ENCODE measurements at regions not wholly inside any gene's neighbourhood (a gene's known extent, or its start where the extent isn't known, plus 50 kb on each side); places are given as distances from the start of the nearest gene placed in this dataset.

DNA sequence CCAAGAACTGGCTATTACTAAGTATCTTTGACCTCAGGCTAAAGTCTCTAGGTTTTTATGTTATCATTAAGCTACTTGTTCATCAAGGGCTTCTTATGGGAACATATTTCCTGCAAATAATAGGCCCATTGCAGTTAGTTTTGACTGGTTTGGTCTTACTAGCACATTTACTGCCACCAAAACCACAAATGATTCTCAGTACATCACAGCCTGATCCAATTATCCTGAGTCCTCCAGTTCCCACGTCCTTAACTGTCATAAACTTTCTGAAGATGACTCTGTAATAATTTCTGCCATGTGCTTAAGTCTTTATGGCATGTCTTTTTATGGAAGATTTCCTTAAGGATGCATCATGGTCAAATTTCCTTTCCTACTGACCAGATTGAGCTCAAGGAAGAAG, 123.3 kb upstream of the TANK start:
- TF ChIP-seq, protein P1, sequence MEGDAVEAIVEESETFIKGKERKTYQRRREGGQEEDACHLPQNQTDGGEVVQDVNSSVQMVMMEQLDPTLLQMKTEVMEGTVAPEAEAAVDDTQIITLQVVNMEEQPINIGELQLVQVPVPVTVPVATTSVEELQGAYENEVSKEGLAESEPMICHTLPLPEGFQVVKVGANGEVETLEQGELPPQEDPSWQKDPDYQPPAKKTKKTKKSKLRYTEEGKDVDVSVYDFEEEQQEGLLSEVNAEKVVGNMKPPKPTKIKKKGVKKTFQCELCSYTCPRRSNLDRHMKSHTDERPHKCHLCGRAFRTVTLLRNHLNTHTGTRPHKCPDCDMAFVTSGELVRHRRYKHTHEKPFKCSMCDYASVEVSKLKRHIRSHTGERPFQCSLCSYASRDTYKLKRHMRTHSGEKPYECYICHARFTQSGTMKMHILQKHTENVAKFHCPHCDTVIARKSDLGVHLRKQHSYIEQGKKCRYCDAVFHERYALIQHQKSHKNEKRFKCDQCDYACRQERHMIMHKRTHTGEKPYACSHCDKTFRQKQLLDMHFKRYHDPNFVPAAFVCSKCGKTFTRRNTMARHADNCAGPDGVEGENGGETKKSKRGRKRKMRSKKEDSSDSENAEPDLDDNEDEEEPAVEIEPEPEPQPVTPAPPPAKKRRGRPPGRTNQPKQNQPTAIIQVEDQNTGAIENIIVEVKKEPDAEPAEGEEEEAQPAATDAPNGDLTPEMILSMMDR (IDR thresholded peaks at IDR 0.05): no peak

DNA sequence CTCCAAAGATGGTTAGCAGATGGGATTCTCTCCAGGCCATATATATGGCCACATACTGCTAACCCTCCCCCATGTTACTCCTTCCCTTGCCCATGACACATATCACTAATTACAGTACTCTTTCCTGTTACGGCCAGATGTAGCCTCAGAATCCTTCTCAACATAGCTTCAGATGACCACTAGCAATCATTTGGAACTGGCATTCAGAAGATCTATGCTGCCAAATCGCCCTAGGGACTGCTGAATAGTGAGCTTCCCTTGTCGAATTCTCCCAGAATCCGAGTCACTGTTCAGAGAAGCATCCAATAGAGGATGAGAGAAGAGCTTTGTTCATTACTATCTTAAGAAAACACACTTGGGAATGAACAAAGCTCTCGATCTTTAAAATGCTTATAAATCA, 121.2 kb upstream of the TANK start:
- TF ChIP-seq, protein P1 (IDR thresholded peaks at IDR 0.05): no peak

DNA sequence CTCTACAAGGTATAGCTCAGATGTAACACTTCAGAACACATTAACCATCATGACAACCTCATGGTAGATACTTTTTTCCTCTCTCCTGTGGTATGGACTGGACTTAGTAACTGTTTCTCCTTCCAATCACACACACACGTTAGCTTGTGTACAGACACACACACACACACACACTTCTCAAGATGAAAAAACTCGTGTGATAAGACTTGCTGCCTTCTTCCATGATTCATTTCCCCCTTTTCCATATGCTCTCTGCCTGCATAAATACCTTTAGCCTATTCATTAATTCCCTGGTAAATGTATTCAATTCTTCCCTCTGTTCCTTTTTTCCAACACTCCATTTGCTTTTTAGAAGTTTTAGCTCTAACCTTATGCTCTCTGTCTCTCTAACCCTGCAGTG, 118.9 kb upstream of the TANK start:
- TF ChIP-seq, protein P1 (IDR thresholded peaks at IDR 0.05): no peak

DNA sequence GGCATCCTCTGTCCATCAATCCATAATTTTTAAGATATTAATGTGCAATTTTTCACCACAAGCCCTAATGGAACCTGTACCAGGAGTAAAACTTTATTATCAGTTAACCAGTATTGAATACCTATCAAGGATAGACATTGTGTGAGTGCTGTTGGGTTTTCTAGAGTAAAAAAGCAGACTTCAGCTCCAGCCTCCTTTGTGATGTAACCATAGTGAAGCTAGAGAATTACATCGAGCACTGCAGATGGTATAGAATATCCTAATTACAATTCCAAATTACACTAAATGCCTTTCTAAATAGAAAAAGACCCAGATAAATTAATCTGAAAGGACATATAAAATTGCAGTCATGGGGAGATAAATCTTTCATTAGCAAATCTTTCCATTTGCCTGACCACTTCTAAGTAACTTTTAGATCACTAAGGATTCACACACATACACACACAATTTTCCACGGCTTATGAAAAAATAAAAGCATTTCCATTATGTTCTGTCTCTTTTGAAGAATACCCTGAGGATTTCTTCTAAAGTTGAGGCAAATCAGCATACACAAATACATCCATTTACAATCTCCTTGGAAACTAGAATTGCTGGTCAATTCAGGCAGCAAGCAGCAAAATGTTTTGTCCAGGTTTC, 117.1 kb upstream of the TANK start:
- TF ChIP-seq, protein P1 (IDR thresholded peaks at IDR 0.05): no peak

DNA sequence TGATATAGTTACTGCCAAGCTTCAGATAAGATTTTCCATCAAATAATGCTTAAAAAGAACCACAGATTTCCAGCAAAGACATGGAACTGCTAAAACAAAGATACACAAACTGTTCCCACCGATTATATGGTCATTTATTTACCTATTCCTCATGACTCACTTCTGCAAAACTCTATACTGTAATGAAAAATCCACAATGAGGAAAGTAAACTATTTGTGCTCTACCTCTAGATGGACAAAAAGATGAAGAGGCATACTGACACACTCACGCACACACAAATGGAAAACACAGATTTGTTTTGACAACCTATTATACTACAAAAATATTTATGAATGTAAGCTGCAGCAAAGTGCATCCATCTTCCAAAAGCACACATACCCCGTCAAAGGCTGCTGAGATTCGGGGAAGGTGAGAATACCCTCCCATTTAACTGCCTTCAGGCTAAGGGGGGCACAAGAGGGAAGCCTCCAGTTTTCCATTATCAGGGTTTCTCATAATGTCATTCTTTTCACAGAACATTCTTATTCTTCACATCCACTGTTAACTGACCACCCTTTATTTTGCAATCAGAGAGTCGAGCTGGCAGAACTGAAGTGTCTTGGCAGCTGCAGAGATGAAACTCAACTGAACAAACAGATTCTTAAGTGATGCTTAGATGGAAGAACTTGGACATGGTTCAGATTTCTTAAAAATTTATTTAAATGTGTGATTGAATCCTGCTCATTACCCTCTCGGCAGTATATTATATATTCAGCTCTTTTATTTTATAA, 115.9 kb upstream of the TANK start:
- TF ChIP-seq, protein P1 (IDR thresholded peaks at IDR 0.05): no peak

DNA sequence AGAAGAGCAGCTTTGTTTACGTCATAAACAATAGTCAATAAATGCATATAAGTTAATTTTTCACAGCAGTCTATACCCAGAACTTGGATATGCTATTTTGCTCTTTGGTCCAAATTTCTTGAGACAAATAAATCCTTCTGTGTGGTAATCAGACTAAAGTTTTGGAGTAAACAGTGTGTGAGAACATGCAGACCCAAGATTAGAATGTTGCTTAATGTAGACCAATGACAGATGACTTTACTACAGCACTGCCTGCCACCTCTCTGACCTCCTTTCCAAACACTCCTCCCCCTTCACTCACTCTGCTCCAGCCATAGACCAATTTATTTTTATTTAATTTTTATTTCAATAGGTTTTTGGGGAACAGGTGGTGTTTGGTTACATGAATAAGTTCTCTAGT, 115.3 kb upstream of the TANK start:
- TF ChIP-seq, protein P1 (IDR thresholded peaks at IDR 0.05): no peak

DNA sequence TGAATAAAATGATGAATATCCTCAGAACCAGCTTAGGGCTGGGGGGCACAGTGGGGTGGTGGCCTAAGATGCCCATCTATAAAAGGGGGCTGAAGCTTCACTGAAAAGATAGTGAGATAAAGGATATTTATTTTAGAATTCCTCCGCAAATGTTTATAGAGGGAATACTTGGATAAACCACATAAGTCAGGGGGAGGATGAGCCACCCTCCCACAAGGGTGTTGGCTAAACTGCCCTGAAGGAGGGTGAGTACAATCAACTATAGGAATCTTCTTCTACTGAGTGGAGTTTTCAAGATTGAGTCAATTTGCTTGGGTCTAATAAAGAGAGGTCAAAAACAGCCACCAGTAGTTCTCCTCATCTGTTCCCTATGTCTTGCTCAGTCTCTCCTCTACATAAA, 114.5 kb upstream of the TANK start:
- TF ChIP-seq, protein P1 (IDR thresholded peaks at IDR 0.05): no peak

Measured in LNCAP (cell line).